Endodermal cell (in vitro differentiated cells): ENCODE measurements at regions not wholly inside any gene's neighbourhood (a gene's known extent, or its start where the extent isn't known, plus 50 kb on each side); places are given as distances from the start of the nearest gene placed in this dataset.

Experiments used
- DNase-seq: peaks from one replicate; pipeline ENCODE4 v3.0.0-alpha.2; 2017
- H3K27ac ChIP-seq: 2 replicates; pipeline ENCODE4 v1.5.1; 2013; ENCODE audit warnings: mild to moderate bottlenecking, low read depth, low read length, moderate library complexity
- H3K27me3 ChIP-seq: 2 replicates; pipeline ENCODE4 v1.6.1; 2013; ENCODE audit warnings: mild to moderate bottlenecking, low read length, moderate library complexity; ENCODE audit not compliant: insufficient read depth, control insufficient read depth, poor library complexity, severe bottlenecking
- H3K36me3 ChIP-seq: 2 replicates; pipeline ENCODE4 v1.7.0; 2013; ENCODE audit warnings: mild to moderate bottlenecking, low read length, moderate library complexity; ENCODE audit not compliant: control insufficient read depth, insufficient read depth
- H3K4me1 ChIP-seq: one replicate; pipeline ENCODE4 v1.7.0; 2013; ENCODE audit warnings: low read length; ENCODE audit not compliant: control insufficient read depth, insufficient read depth
- H3K4me3 ChIP-seq: 2 replicates; pipeline ENCODE4 v1.5.1; 2013; ENCODE audit warnings: mild to moderate bottlenecking, low read length, moderate library complexity
- H3K9ac ChIP-seq: 2 replicates; pipeline ENCODE4 v1.6.1; 2013; ENCODE audit warnings: mild to moderate bottlenecking, low read length, moderate library complexity; ENCODE audit not compliant: poor library complexity, severe bottlenecking; ENCODE audit errors: extremely low read depth
- H3K9me3 ChIP-seq: 2 replicates; pipeline ENCODE4 v1.6.1; 2013; ENCODE audit warnings: mild to moderate bottlenecking, low read length, moderate library complexity; ENCODE audit not compliant: control insufficient read depth
- H3K27ac Mint-ChIP-seq: 2 replicates; pipeline ENCODE4 v1.8.0; 2020; ENCODE audit warnings: mixed read lengths
- H3K27me3 Mint-ChIP-seq: 2 replicates; pipeline ENCODE4 v1.8.0; 2021; ENCODE audit warnings: mild to moderate bottlenecking, mixed read lengths; ENCODE audit not compliant: insufficient read depth
- H3K36me3 Mint-ChIP-seq: 2 replicates; pipeline ENCODE4 v1.8.0; 2020; ENCODE audit warnings: low read depth, mixed read lengths
- H3K4me1 Mint-ChIP-seq: 2 replicates; pipeline ENCODE4 v1.8.0; 2020; ENCODE audit warnings: mixed read lengths
- H3K4me3 Mint-ChIP-seq: 2 replicates; pipeline ENCODE4 v1.8.0; 2020; ENCODE audit warnings: mild to moderate bottlenecking, moderate library complexity, mixed read lengths
- H3K9me3 Mint-ChIP-seq: 2 replicates; pipeline ENCODE4 v1.8.0; 2020; ENCODE audit warnings: mild to moderate bottlenecking, mixed read lengths
- CTCF ChIP-seq: fragments of 200-600 bp; sonication (generic); conservative IDR thresholded peaks from 2 replicates; pipeline ENCODE4 v1.5.0; 2021; ENCODE audit warnings: antibody characterized with exemption, mild to moderate bottlenecking
- WGBS, 2 experiments: methylation state at CpG; one replicate each; pipeline versions ENCODE4 v1.1.5 to v1.1.7; 2013; ENCODE audit warnings: missing lambda C conversion rate in 2 of 2, mixed read lengths in 1 of 2; ENCODE audit not compliant: insufficient coverage in 1 of 2, insufficient read length in 1 of 2; 5-methylcytosine and 5-hydroxymethylcytosine counted together

DNA sequence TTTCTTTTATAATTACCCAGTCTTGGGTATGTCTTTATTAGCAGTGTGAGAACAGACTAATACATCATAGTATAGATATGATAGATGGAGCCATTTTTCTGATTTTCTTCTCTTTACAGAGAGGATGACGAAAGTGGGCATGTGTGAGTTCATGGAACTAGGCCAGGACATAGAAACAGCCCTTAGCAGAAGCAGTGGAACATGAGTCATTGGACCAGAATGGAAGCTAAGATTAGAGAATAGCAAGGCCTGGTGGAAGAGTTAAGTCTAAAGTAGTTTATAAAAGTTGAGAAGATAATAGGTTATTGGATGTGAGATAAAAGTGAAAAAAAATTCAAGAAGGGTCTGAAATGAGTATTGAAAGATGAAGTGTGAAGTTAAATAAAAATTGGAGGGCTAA lies 97.0 kb upstream of the MPPED2 start:
- no peak overlapping the region for H3K9ac ChIP-seq
- no peak overlapping the region for H3K4me3 Mint-ChIP-seq
- H3K9me3 ChIP-seq, result no peaks in the 10 kb centered on the region
- H3K4me1 ChIP-seq, result no peaks in the 10 kb centered on the region
- H3K27me3 Mint-ChIP-seq, result no peaks in the 10 kb centered on the region
- no peak for TF ChIP-seq CTCF
- H3K4me1 Mint-ChIP-seq, result no peaks in the 10 kb centered on the region
- no peaks in the 10 kb centered on the region for H3K36me3 Mint-ChIP-seq
- H3K4me3 ChIP-seq, result no peak overlapping the region
- no peak overlapping the region for H3K27ac ChIP-seq
- H3K36me3 ChIP-seq, result no peaks in the 10 kb centered on the region
- WGBS, 2 experiments, result 95 to 100% methylated on average over 1 of the region's 1 CpG
- H3K27ac Mint-ChIP-seq, result no peak overlapping the region
- no peak for DNase-seq
- H3K27me3 ChIP-seq, result no peaks in the 10 kb centered on the region
- peaks cover 2% of the 10 kb centered on the region for H3K9me3 Mint-ChIP-seq

DNA sequence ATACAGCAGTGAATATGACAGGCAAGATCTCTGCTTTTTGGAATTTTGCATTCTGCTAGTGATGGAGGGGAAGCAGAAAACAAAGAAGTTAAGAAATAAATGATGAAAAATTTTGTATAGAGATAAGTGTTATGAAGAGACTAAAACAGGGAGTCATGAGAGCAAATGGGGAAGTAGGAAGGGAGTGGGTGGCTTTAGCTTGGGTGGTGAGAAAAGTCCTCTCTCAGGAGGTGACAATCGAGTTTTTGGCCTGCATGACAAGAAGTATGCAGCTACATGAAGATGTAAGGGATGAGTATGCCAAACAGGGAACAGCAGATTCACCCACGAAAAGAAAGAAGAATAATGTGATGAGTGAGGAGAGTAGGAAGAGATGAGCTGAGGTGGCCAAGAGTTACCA lies 80.7 kb upstream of the MPPED2 start:
- Histone ChIP-seq H3K36me3 (no peaks in the 10 kb centered on the region), H3K9me3 (no peaks in the 10 kb centered on the region), H3K27me3 (no peaks in the 10 kb centered on the region), H3K4me3 (no peak overlapping the region), H3K4me1 (no peaks in the 10 kb centered on the region), H3K27ac (no peak overlapping the region), H3K9ac (no peak overlapping the region)
- no peak for DNase-seq
- no peak overlapping the region for H3K4me3 Mint-ChIP-seq
- no peak overlapping the region for H3K27ac Mint-ChIP-seq
- 74 to 90% methylated on average over 2 of the region's 2 CpGs for WGBS, 2 experiments
- no peaks in the 10 kb centered on the region for H3K27me3 Mint-ChIP-seq
- TF ChIP-seq CTCF, result no peak
- peaks cover 6% of the 10 kb centered on the region for H3K9me3 Mint-ChIP-seq
- H3K36me3 Mint-ChIP-seq, result no peaks in the 10 kb centered on the region
- no peaks in the 10 kb centered on the region for H3K4me1 Mint-ChIP-seq

- H3K4me1 Mint-ChIP-seq, result peaks cover 6% of the 10 kb centered on the region
- H3K4me3 Mint-ChIP-seq, result no peak overlapping the region
- no peaks in the 10 kb centered on the region for H3K36me3 Mint-ChIP-seq
- no peak for TF ChIP-seq CTCF
- H3K9me3 ChIP-seq, result no peaks in the 10 kb centered on the region
- peaks cover 6% of the 10 kb centered on the region for H3K9me3 Mint-ChIP-seq
- no peak for DNase-seq
- H3K36me3 ChIP-seq, result no peaks in the 10 kb centered on the region
- no peak overlapping the region for H3K9ac ChIP-seq
- no peaks in the 10 kb centered on the region for H3K27me3 ChIP-seq
- no peak overlapping the region for H3K27ac ChIP-seq
- H3K27me3 Mint-ChIP-seq, result no peaks in the 10 kb centered on the region
- H3K4me1 ChIP-seq, result peaks cover 6% of the 10 kb centered on the region
- no peak overlapping the region for H3K4me3 ChIP-seq
- WGBS, 2 experiments, result 90 to 98% methylated on average over 4 to 5 of the region's 5 CpGs
- no peak overlapping the region for H3K27ac Mint-ChIP-seq
Measured at GRCh38 chr11:30665067-30665466, 78.9 kb upstream of the MPPED2 start.
